ENCODE measurements at regions not wholly inside any gene's neighbourhood (a gene's known extent, or its start where the extent isn't known, plus 50 kb on each side); places are given as distances from the start of the nearest gene placed in this dataset.
A peak's percentile ranks its signal among the peaks of the same experiment; 100 is the strongest.

- no peak for DNase-seq
Observed at GRCh38 chr6:129967427-129967826, 51.0 kb upstream of the L3MBTL3 start.

DNA sequence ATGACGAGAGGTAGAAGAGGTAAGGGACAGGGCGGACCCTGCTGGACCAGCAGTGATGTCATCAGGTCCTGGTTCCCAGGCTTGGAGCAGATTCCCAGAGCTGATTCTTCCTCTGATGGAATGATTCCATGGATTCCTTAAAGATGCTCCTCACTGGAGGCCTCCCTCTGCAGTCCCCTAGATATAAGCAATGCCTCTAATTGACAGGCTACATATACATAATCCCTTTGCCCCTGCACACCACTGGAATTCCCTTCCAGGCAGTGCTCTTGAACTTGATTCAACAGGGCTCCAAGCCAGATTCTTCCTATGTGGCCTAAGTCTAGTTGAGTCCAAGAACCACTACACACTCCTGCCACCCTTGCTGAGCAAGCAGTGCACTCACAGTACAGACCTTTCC, 52.3 kb upstream of the L3MBTL3 start:
- DNase-seq, result no peak

- DNase-seq, result no peak
Observed at GRCh38 chr6:129965096-129965495, 53.3 kb upstream of the L3MBTL3 start.

DNA sequence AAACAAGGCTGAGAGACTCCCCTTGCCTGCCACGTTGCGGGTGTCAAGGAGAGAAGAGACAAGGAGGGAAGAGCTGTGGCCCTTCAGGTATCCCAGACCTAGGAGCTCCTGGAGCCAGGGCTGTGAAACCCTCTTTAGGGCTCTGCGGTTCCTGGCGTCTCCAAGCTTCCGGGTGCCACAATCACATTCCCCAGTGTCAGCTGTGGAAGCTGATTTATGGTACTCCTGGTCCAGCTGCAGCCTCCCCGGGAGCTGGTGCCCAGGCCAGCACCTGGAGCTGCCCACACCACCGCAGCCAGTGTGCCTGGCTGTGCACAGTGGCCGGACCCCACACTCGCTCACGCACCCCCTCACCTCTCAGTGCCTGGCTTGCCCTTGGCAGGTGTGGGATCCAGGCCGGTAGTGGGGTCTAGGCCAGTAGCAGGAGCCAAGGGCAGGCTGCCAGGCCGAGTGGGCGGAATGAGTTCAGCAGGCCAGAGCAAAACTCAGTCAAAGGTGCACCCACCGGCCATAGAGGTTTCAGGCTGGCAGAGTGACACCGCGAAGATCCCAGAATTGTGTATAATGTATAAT, 58.9 kb upstream of the L3MBTL3 start:
- DNase-seq, result no peak

- no peak for DNase-seq
Observed at GRCh38 chr6:129957941-129958898, 60.2 kb upstream of the L3MBTL3 start.

DNA sequence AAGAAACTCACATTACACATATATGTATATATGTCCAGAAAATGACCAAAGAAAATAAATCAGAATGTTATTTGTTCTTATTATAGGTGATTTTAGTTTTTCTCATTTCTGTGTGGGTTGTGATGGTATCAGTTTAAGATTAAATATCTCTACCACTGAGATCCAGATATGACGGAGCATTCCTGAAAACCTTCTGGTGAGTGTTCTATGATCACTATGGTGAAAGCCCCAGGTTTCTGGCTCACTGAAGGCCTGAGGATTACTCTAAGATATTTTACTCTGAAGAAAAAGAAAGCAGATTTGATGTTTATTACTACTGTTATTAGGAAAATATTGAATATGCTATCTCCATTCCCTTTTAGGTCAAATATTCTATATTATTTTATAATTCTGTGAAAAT, 62.8 kb upstream of the L3MBTL3 start:
- DNase-seq, result no peak

DNA sequence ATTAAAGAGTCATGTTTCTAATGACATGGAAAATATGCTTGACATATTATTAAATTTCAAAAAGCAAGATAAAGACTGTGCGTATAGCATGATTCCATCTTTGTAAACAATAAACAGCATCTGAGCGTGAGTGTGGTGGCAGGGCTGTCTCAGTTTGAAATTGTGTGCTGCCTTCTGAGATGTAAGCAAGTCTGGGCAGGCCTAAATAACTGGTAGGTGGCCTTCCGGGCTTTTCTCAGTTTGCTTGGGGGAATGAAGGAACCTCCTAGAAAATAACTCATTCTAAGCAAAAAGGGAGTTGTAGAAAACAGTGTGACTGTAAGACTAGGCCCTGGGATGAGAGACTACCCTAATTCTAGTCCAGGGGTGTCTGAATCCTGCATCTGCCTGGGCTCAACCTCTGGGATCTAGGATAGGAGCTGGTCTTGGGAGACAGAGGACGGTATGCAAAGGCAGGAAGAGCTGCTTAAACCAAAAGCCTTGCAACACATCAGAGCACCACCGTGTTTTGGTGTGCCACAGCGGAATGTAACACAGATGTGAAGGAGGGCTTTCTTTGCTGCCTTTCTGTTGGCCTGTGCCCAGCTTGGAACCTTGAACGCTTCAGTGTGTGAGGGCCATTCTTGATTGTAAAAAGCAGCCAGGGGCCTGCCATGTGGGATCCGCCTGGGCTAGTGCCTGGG, 63.5 kb upstream of the L3MBTL3 start:
- no peak for DNase-seq

DNA sequence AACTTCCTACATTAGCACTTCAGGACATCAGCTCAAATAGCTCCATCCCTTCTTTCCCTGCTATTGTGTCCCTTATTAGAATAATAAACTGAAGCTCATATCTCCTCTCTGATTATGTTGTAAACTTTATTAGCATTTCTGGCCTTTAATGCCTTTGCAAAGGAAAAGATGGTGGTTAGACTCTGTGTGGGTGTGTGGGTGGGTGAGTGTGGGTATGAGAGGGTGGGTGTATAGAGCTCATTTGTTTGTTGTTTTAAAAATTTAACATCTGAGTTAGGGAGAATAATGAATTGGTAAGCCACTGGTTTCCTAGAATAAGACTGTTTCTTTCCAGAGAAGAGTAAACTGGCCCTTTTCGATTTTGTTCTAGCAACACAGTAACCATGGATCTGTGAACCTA, 70.6 kb upstream of the L3MBTL3 start:
- DNase-seq, result no peak

- DNase-seq, result no peak
Observed at GRCh38 chr6:129946439-129947140, 71.8 kb upstream of the L3MBTL3 start.

DNA sequence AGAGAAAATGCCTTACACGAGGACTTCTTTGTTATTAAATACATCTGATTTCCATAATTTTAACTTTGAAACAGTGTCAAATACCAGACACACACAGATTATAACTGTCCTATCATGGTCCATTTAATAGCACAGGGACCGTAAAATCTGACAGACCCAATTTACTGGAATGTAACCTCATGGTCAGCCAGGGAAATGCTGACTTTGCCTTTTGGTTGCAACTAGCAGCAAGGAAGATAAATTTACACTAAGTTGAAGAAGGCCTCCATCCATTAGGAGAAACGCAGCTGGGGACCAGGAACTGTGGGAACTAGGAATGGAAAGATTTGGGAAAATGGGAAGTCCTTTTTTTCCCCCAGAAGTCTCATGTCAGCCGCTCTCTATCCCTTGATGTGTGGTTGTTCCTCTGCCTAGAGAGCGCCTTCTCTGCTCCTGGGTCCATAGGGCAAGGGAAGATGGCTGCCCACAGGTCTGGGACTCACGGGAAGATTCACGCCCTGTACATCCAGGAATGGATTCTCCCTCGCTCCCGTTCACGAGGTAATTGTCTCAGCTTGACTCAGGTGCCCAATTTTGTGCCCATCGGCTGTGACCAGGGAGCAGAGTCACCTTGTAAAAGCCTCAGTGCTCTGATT, 74.6 kb upstream of the L3MBTL3 start:
- DNase-seq, result no peak

DNA sequence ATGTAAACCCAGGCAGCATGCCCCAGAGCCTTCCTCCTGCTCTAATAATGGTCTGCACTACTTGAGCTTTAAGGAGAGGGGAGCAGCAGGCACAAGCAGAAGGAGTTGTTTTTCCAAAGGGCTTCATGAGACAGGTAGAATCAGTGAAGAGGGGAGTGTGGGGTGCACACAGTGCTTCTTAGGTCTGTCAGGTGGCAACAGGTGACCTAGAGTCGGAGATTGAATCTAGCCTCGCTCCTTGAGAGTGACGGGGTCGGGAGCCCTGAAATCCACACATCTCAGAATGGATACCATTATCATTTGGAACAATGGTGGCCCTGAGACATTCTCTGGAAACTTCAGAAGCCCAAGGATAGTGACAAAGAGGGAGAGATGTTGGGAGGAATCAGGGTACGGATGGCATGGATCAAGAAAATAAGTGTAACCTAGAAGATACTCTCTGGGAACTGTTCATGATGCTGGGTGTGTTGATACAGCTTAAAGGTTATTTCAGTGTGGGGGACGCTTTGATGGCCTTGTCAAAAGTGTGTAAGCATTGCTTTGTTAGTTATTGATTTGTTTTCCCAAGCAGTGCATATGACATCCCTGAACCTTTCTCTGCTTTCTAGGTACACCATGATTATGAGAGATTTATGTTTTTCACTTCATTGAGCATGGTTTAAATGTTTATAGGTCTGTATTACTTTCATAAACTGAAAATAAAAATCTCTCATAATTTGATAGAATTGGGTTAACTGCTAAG, 77.8 kb upstream of the L3MBTL3 start:
- DNase-seq, result no peak

GRCh38 chr6:129938249-129939020, 77.3 kb upstream of the TMEM244 start:
- DNase-seq, result no peak

GRCh38 chr6:129936329-129937165, 75.4 kb upstream of the TMEM244 start:
- DNase-seq, result peak; percentile 65

DNA sequence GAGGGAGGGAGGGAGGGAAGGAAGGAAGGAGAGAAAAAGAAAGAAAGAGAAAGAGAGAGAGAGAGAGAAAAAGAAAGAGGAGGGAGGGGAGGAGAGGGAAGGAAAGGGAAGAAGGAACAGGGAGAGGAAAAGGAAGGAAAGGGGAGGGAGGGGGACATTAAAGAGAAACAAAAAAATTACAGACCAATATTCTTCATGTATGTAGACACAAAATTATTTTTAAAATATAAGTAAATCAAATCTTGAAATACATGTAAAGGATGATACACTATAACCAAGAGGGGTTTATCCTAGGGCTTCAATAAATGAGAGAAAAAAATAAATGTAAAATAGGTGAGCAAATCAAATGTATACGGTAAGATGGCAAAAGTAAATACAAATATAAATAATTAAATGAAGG, 71.2 kb upstream of the TMEM244 start:
- no peak for DNase-seq

DNA sequence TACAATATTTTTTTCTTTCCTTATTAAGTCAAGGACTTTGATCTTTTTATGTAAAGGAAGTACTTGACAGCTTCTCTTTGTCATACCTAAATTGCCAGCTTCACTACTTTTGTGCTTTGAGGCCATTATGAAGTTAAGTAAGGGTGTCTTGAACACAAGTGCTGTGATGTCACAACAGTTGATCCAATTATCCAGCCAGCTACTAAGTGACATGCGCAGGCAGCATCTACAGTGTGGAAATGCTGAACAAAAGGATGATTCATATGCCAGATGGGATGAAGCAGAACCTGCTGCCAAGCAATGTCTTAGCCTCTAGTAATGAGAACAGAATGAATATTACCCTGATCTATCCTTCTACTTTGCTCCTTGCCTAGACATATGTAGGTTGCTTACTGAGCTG, 68.3 kb upstream of the TMEM244 start:
- no peak for DNase-seq

DNA sequence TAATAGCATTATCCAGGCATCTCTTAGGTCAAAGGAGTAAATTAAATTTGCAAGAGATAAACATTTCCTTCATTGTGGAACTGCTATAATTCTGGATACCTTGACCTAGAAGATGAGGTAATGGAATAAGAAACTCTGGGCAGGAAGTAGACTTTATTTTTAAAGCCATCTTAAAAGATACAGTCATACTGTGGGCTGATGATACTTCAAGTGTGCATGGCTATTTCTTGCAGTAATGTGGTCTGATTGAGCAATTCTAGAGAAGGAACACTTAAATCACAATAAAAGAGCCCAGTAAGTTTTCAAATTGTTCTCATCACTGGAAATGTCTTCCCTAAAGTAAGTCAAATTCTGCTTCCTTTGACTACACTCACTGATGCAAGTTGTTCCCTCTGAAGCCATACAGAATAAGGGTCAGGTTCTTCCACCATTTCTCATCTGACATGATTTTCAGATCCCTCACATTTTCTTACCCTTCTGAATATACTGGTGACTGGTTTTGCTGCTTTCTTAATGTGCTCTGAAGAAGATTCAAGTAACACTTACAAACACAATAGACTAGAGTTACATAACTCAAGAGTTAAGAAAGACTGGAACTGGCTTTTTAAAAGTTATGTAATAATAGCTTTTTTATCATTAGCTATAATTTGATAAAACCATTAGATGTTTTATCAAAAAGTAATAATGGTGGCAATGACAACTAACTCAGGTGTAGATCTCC, 62.6 kb upstream of the TMEM244 start:
- no peak for DNase-seq

DNA sequence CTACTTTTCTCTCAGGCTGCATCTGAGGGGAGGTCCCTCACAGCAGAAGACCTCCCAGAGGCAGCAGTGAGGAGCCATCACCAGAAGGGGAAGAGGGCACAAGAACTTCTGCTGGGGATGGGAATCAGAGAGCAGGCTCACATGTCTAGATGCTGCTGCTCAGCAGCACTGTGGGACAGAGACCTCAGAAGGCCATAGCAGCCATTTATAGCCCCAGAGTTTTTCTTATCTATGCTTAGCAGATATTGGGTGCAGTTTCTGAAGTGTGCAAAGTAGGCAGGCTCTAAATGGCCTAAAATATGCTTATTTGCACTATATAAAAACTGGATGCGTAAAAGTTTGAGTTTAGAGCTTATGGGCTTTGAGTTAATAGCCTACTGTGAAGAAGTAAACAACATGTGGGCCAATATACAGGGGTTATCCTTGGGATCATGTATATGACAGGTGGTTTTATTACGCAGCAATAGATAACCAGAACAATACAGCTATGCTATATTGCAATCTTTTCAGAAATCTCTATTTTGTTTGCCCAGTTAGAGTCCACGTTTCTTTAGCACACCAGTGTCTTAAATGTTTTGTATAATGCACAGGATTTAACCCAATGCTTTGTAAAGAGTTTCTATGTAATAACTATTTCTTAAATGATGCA, 60.2 kb upstream of the TMEM244 start:
- DNase-seq, result no peak

DNA sequence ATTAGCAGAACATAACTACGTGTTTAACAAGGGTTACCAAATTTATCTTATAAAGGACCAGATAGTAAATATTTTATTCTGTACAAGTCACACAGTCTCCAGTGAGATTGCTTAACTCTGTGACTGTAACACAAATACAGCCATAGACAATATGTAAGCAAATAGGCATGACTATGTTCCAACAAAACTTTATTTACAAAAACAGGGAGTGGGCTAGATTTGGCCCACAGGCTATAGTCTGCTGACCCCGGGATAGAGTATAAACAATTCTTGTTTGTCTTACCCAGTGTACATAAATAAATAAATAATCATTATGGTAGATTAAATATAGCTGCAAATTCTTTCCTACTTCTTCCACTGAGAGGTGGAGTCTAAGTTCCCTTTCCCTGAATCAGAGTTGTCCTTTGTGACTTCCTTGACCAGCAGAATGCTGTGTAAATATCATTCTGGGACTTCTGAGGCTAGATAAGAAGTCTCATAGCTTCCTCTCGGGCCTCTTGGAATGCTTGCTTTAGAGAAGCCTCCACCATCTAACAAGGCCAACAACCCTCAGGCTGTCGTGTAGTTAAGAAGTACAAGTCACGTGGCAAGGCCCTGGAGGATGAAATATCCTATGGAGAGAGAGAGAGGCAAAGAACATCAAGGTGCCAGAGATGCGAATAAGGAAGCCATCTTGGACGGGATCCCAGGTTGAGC, 59.1 kb upstream of the TMEM244 start:
- no peak for DNase-seq
